ENCODE measurements at regions not wholly inside any gene's neighbourhood (a gene's known extent, or its start where the extent isn't known, plus 50 kb on each side); places are given as distances from the start of the nearest gene placed in this dataset.
A peak's percentile ranks its signal among the peaks of the same experiment; 100 is the strongest.

GRCh38 chr3:124582621-124583395, 147.4 kb upstream of the UMPS start:
- DNase-seq (ENCODE audit: insufficient read length, low spot score, missing footprints) = peak; percentile 15
- no peaks in the 10 kb centered on the region for H3K79me2 ChIP-seq (ENCODE audit: insufficient read depth, low read length)
- TF ChIP-seq, protein P1, sequence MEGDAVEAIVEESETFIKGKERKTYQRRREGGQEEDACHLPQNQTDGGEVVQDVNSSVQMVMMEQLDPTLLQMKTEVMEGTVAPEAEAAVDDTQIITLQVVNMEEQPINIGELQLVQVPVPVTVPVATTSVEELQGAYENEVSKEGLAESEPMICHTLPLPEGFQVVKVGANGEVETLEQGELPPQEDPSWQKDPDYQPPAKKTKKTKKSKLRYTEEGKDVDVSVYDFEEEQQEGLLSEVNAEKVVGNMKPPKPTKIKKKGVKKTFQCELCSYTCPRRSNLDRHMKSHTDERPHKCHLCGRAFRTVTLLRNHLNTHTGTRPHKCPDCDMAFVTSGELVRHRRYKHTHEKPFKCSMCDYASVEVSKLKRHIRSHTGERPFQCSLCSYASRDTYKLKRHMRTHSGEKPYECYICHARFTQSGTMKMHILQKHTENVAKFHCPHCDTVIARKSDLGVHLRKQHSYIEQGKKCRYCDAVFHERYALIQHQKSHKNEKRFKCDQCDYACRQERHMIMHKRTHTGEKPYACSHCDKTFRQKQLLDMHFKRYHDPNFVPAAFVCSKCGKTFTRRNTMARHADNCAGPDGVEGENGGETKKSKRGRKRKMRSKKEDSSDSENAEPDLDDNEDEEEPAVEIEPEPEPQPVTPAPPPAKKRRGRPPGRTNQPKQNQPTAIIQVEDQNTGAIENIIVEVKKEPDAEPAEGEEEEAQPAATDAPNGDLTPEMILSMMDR (IDR thresholded peaks at IDR 0.05; ENCODE audit: extremely low read depth, low read depth, low read length) = no peak
- no peaks in the 10 kb centered on the region for H3K4me1 ChIP-seq (ENCODE audit: insufficient read depth, low read length)
- no peaks in the 10 kb centered on the region for H3K36me3 ChIP-seq (ENCODE audit: insufficient read depth, low read length)
- H3K9me3 ChIP-seq (ENCODE audit: low read depth, low read length) = no peaks in the 10 kb centered on the region
- no peak overlapping the region for H3K4me2 ChIP-seq (ENCODE audit: insufficient read depth, low read length)
- no peak overlapping the region for H2AFZ ChIP-seq (ENCODE audit: low read length)
- H4K20me1 ChIP-seq (ENCODE audit: insufficient read depth, low read length) = no peaks in the 10 kb centered on the region
- no peak overlapping the region for H3K4me3 ChIP-seq (ENCODE audit: insufficient read depth, low read length)
- peaks cover 37% of the 10 kb centered on the region for H3K27me3 ChIP-seq (ENCODE audit: insufficient read depth, low read length)
- H3K27ac ChIP-seq (ENCODE audit: low read depth, low read length) = no peak overlapping the region

DNA sequence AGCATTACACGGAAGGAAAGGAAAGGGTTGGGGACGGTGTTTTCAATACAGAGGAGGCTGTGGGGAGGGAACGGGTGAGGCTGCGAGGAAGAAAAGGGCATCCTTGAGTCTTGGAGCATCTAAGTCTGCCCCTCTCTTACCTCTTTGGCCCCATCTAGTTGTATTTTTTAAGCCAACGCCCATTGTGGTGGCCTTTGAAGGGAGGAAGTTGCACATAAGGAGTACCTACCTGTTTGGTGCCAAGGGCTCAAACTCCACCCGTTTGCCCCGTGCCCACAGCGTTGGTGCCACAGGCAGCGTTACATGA, 146.1 kb upstream of the UMPS start:
- Histone ChIP-seq H3K4me2 (ENCODE audit: insufficient read depth, low read length) (peak overlapping the region; percentile 81), H2AFZ (ENCODE audit: low read length) (no peak overlapping the region), H4K20me1 (ENCODE audit: insufficient read depth, low read length) (no peaks in the 10 kb centered on the region), H3K27me3 (ENCODE audit: insufficient read depth, low read length) (peaks cover 43% of the 10 kb centered on the region), H3K4me1 (ENCODE audit: insufficient read depth, low read length) (no peaks in the 10 kb centered on the region), H3K36me3 (ENCODE audit: insufficient read depth, low read length) (no peaks in the 10 kb centered on the region), H3K9me3 (ENCODE audit: low read depth, low read length) (no peaks in the 10 kb centered on the region), H3K4me3 (ENCODE audit: insufficient read depth, low read length) (peak overlapping the region; percentile 70), H3K27ac (ENCODE audit: low read depth, low read length) (no peak overlapping the region), H3K79me2 (ENCODE audit: insufficient read depth, low read length) (no peaks in the 10 kb centered on the region)
- TF ChIP-seq, protein P1 (IDR thresholded peaks at IDR 0.05; ENCODE audit: extremely low read depth, low read depth, low read length) = no peak
- DNase-seq (ENCODE audit: insufficient read length, low spot score, missing footprints) = no peak

- TF ChIP-seq, protein P1 (IDR thresholded peaks at IDR 0.05; ENCODE audit: extremely low read depth, low read depth, low read length) = no peak
- no peak overlapping the region for H3K27ac ChIP-seq (ENCODE audit: low read depth, low read length)
- H3K4me2 ChIP-seq (ENCODE audit: insufficient read depth, low read length) = peak overlapping the region; percentile 81
- no peaks in the 10 kb centered on the region for H3K79me2 ChIP-seq (ENCODE audit: insufficient read depth, low read length)
- H2AFZ ChIP-seq (ENCODE audit: low read length) = peak overlapping the region; percentile 83
- no peaks in the 10 kb centered on the region for H3K9me3 ChIP-seq (ENCODE audit: low read depth, low read length)
- no peaks in the 10 kb centered on the region for H3K4me1 ChIP-seq (ENCODE audit: insufficient read depth, low read length)
- no peaks in the 10 kb centered on the region for H3K36me3 ChIP-seq (ENCODE audit: insufficient read depth, low read length)
- peaks cover 43% of the 10 kb centered on the region for H3K27me3 ChIP-seq (ENCODE audit: insufficient read depth, low read length)
- no peaks in the 10 kb centered on the region for H4K20me1 ChIP-seq (ENCODE audit: insufficient read depth, low read length)
- DNase-seq (ENCODE audit: insufficient read length, low spot score, missing footprints) = peak; percentile 96
- H3K4me3 ChIP-seq (ENCODE audit: insufficient read depth, low read length) = peak overlapping the region; percentile 70
These were observed 145.5 kb upstream of the UMPS start for GRCh38 chr3:124584552-124585391.
